AG20443 (cell line): ENCODE measurements at regions not wholly inside any gene's neighbourhood (a gene's known extent, or its start where the extent isn't known, plus 50 kb on each side); places are given as distances from the start of the nearest gene placed in this dataset.
"Not testable (repeated sequence)": the region's sequence is repeated elsewhere in the genome, so short reads cannot be mapped to it uniquely, and the experiment has no call there.

ENCODE experiments used
- DNase-seq: peaks from one replicate; pipeline ENCODE4 v3.0.0; 2012; ENCODE audit warnings: low spot score, mixed read lengths

- DNase-seq: no peak
These were observed 810.1 kb downstream of the FSCB start for GRCh38 chr14:43697003-43697402.

- DNase-seq: no peak
These were observed 814.4 kb downstream of the FSCB start for GRCh38 chr14:43692706-43693105.

GRCh38 chr14:43687921-43688320, 819.2 kb downstream of the FSCB start:
- no peak for DNase-seq

- DNase-seq: no peak
These were observed 829.5 kb downstream of the FSCB start for GRCh38 chr14:43677581-43677980.

GRCh38 chr14:43674273-43674672, 832.8 kb downstream of the FSCB start:
- no peak for DNase-seq

DNA sequence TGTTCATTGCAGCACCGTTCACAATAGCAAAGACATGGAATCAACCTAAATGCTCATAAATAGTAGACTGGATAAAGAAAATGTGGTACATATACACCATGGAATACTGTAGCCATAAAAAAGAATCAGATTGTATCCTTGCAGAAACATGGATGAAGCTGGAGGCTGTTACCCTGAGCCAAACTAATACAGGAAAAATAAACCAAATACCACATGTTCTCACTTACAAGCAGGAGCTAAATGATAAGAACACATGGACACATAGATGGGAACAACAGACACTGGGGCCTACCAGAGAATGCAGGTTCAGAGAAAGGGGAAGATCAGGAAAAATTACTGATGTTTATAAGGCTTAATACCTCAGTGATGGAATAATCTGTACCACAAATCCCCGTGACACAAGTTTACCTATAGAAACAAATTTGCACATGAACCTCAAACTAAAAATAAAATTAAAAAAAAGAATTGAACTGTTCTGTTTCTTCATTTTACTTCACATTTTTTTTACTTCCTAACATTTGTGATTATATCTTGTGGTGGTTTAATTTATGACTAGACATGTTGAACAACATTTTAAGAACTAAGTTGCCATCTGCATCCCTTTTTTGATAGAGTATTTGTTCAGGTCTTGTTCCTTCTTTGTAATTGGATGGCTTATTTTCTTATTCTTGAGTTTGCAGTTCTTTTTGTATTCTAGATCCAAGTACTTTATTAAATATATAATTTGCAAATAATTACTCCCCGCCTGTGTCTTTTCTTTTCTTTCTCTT, 835.2 kb downstream of the FSCB start:
- no peak for DNase-seq

DNA sequence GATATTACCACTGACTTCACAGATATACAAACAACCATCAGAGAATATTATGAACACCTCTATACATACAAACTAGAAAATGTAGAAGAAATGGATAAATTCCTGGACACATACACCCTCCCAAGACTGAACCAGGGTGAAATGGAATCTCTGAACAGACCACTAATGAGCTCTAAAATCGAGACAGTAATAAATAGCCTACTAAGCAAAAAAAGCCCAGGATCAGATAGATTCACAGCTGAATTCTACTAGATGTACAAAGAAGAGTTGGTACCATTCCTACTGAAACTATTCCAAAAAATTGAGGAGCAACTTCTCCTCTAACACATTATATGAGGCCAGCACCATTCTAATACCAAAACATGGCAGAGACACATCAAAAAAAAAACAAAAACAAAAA, 837.7 kb downstream of the FSCB start:
- no peak for DNase-seq

DNA sequence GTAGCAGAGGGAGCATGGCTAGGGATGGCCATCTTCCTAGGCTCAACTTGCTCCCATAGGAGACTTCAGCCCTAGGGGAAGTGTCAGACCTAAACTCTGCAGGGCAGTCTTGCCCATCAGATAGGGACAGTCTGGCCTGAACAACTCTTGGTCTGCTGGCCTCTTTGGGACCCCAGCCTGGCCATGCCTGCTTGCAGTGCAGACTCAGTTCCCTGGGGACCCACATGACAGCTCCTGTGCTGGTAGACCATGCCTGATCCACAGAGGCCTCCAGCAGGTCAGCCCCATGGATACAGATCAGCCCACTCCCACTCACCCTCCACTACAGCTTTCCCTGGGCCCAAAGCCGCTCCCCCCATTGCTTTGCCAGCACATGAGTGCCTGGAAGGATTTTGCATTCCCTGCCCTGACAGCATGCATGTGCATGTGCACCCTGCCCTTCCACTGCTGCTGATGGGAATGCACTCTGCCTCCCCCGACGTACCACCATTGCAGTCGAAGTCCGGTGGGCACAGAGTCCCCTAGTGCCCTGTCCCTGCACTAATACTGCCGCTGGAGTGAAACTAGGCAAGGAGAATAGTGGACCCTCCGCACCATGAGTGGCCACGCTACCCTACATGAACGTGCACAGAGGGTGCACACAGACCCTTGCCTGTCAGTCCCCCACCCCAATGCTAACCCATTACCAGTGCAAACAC, 841.4 kb downstream of the FSCB start:
- DNase-seq: no peak

DNA sequence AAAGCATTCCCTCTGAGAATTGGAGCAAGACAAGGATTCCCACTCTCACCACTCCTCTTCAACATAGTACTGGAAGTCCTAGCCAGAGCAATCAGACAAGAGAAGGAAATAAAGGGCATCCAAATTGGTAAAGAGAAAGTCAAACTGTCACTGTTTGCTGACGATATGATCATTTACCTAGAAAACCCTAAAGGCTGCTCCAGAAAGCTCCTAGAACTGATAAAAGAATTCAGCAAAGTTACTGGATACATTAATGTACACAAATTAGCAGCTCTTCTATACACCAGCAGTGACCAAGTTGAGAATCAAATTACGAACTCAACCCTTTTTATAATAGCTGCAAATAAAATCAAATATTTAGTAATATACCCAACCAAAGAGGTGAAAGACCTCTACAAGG, 851.9 kb downstream of the FSCB start:
- DNase-seq: not testable (repeated sequence)

DNA sequence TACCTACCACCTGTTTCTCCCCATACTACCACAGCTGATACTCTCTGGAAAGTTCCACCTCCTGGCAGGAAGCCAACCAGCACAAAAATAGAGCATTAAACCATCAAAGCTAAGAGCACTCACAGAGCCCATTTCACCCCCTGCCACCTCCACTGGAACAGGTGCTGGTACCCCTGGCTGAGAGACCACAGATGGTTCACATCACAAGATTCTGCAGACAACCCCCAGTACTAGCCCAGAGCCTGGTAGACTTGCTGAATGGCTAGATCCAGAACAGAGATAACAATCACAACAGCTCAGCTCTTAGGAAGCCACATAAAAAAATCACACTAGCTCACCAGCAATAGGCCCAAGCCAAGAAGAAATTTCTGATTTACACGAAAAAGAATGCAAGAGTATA, 855.2 kb downstream of the FSCB start:
- no peak for DNase-seq

GRCh38 chr14:43651185-43651787, 855.8 kb downstream of the FSCB start:
- no peak for DNase-seq

DNA sequence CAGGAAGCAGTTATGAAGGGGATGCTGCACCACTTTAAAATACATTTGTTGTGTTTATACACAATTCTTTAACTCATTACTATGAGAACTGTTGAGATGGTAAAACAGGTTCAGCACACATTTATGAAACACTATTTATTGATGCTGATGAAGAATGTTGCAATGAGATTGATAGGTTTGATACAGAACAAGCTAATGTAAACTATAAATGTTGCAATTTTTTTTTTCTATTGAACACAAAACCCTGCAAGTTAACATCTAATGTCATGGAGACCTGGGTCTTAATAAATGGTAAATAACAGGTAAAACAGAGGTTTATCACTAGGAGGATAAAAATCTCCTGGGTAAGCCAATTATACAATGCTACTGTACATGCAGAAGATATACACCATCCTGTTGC, 857.6 kb downstream of the FSCB start:
- DNase-seq: no peak

DNA sequence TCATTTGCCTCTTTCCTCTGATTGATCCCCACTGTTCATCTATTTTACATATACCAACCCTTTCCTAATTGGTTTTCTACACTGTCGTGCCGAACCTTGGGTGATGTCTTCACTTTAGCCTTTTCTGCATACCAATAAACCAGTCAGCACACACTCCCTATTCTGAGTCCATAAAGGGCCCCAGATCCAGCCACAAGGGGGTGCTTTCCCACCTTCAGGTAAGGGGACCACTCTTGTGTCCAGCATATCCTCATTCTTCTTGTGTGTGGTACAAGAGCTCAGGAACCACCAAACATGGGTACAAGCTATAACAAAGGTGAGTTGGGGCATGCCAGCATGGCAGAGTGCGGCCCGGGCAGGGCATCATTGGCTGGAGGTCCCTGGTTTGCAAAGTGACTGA, 859.8 kb downstream of the FSCB start:
- no peak for DNase-seq

DNA sequence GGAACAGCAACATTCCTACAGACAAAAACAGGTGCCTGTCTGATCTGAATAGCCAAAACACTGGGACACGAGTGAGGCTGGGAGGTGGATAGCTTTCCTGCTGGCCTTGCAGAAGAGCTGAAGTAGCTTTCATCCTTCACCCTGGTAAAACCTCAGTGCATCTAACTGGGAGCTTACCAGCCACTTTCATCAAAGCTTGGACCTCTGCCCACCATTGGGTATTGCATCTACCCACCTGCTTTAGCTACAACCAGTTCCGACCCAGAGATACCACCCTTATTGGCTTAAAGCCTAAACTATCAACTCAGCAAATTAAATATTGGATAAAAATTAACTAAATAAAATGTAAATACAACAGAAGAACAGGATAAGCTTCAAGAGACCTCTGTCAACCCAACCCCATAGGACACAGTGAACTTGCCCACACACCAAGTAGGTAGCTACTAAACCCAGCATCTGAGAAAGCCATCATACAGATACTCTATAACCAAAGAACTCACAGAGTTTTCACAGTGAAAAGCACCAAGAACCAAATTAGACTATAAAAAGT, 866.3 kb downstream of the FSCB start:
- DNase-seq: no peak

DNA sequence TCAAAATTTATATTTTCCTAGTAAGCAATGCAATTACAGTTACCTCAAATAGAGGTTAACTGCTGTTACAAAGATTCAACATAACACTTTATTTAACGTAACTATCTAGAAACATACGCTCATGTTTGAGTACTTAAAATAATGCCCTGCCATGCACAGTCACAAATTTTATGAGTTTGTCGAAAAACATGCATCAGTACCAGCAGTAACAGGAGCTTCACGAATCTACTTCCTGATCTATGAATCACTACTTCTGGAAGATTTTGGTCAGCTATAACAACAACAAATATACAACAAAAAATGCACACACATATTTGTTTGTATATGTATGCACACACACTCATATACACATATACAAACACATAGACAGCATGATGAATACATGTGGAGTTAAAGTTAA, 881.8 kb downstream of the FSCB start:
- DNase-seq: no peak

DNA sequence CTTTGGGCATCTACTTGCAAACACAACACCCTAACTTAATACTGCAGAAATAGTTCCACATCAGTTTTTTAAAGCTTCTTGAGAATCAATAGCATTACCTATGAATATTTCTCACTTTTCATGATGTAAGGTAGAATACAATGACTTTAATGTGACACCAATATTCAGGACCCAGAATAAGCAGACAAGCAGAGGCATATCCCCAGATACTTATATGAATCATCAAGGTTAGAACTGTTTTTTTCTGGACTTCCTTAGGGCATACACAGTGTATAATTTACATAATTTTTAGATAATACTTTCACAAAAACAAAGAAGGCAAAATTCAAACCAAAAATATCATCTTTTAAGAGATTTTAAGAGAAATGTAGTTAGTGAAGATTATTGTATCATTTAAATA, 885.8 kb downstream of the FSCB start:
- DNase-seq: no peak

- DNase-seq: no peak
These were observed 911.8 kb downstream of the FSCB start for GRCh38 chr14:43595096-43595772.

DNA sequence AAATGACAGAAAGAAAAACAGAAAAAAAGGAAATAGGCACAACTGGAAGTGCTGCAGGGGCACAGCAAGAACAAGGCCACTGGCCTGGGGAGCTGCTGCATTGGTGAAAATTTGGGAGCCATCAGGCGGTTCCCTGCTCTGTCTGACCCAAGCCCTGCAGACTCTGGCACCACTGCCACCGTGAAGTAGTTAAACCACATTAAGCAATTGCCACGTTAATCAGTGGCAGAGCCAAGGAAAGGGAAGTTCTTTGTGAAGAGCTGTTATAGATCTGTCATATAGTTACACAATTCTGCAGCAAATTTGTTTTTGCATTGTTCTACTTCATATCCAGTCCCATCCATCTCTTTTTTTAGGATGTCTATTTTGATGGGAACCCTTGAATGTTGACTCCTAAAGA, 915.3 kb downstream of the FSCB start:
- no peak for DNase-seq

- no peak for DNase-seq
These were observed 919.9 kb downstream of the FSCB start for GRCh38 chr14:43587183-43587582.

DNA sequence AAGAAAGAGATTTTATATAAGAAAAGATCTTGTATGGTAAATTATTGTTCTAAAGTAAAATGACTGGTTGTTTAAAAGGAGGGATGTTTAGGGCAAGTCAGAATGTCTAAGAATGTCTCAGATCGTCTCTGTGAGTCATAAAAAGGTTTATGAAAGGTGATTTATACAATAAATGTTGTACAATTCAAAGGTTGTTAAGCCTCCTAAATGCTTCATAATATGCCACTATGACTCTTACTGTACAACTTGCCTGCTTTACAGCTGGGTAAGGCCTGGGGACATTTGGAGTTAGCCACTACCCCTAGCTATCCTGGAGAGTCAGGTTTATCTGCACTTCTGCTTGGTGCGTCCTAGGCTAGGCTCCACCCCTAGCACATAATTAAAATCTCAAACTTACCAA, 927.4 kb downstream of the FSCB start:
- DNase-seq: no peak

GRCh38 chr14:43568022-43568421, 939.1 kb downstream of the FSCB start:
- no peak for DNase-seq

GRCh38 chr14:43548368-43548767, 958.7 kb downstream of the FSCB start:
- no peak for DNase-seq

- not testable (repeated sequence) for DNase-seq
These were observed 959.5 kb downstream of the FSCB start for GRCh38 chr14:43547596-43547995.
